ENCODE measurements at regions not wholly inside any gene's neighbourhood (a gene's known extent, or its start where the extent isn't known, plus 50 kb on each side); places are given as distances from the start of the nearest gene placed in this dataset.

- H3K4me3 ChIP-seq: no peak overlapping the region
- no peaks in the 10 kb centered on the region for H3K36me3 ChIP-seq
- TF ChIP-seq CTCF (IDR thresholded peaks at IDR 0.05; ENCODE audit: low read depth, low read length): no peak
- peaks cover 5% of the 10 kb centered on the region for H3K4me1 ChIP-seq (ENCODE audit: low read depth)
- peak in 1 of 2 donors; percentile 29 for DNase-seq (ENCODE audit: low read depth in 1 of 2, low spot score in 1 of 2)
- no peak overlapping the region for H3K27ac ChIP-seq
- H3K27me3 ChIP-seq: no peaks in the 10 kb centered on the region
- H3K9me3 ChIP-seq (ENCODE audit: low read depth): no peaks in the 10 kb centered on the region
These were observed 54.9 kb upstream of the SACS start for GRCh38 chr13:23488442-23488841.

- Histone ChIP-seq H3K27ac (no peak overlapping the region), H3K4me3 (no peak overlapping the region), H3K36me3 (no peaks in the 10 kb centered on the region), H3K4me1 (ENCODE audit: low read depth) (no peaks in the 10 kb centered on the region), H3K9me3 (ENCODE audit: low read depth) (no peaks in the 10 kb centered on the region), H3K27me3 (no peaks in the 10 kb centered on the region)
- DNase-seq (ENCODE audit: low read depth in 1 of 2, low spot score in 1 of 2): no peak
- TF ChIP-seq CTCF (IDR thresholded peaks at IDR 0.05; ENCODE audit: low read depth, low read length): no peak
These were observed 62.8 kb upstream of the SACS start for GRCh38 chr13:23496255-23496654.

- Histone ChIP-seq H3K36me3 (no peaks in the 10 kb centered on the region), H3K4me1 (ENCODE audit: low read depth) (no peaks in the 10 kb centered on the region), H3K27me3 (no peaks in the 10 kb centered on the region), H3K9me3 (ENCODE audit: low read depth) (no peaks in the 10 kb centered on the region), H3K4me3 (no peak overlapping the region), H3K27ac (no peak overlapping the region)
- DNase-seq (ENCODE audit: low read depth in 1 of 2, low spot score in 1 of 2): no peak
- no peak for TF ChIP-seq CTCF (IDR thresholded peaks at IDR 0.05; ENCODE audit: low read depth, low read length)
These were observed 63.7 kb upstream of the SACS start for GRCh38 chr13:23497191-23497590.

- Histone ChIP-seq H3K27ac (no peak overlapping the region), H3K9me3 (ENCODE audit: low read depth) (no peaks in the 10 kb centered on the region)
These were observed 67.3 kb upstream of the SACS start for GRCh38 chr13:23500849-23501248.

GRCh38 chr13:23504180-23504579, 66.0 kb upstream of the TNFRSF19 start:
- Histone ChIP-seq H3K9me3 (ENCODE audit: low read depth) (no peaks in the 10 kb centered on the region), H3K4me3 (no peak overlapping the region), H3K4me1 (ENCODE audit: low read depth) (peaks cover 30% of the 10 kb centered on the region), H3K27ac (no peak overlapping the region), H3K27me3 (no peaks in the 10 kb centered on the region), H3K36me3 (no peaks in the 10 kb centered on the region)
- no peak for DNase-seq (ENCODE audit: low read depth in 1 of 2, low spot score in 1 of 2)
- TF ChIP-seq CTCF (IDR thresholded peaks at IDR 0.05; ENCODE audit: low read depth, low read length): no peak

More at GRCh38 chr13:23500849-23501248, 67.3 kb upstream of the SACS start:
- Histone ChIP-seq H3K4me3 (no peak overlapping the region), H3K4me1 (ENCODE audit: low read depth) (peaks cover 14% of the 10 kb centered on the region), H3K36me3 (no peaks in the 10 kb centered on the region), H3K27me3 (no peaks in the 10 kb centered on the region)
- no peak for TF ChIP-seq CTCF (IDR thresholded peaks at IDR 0.05; ENCODE audit: low read depth, low read length)
- DNase-seq (ENCODE audit: low read depth in 1 of 2, low spot score in 1 of 2): peak in 1 of 2 donors; percentile 73

GRCh38 chr13:23505007-23505406, 65.2 kb upstream of the TNFRSF19 start:
- DNase-seq (ENCODE audit: low read depth in 1 of 2, low spot score in 1 of 2): peak in 1 of 2 donors; percentile 25
- H3K9me3 ChIP-seq (ENCODE audit: low read depth): no peaks in the 10 kb centered on the region
- no peaks in the 10 kb centered on the region for H3K36me3 ChIP-seq
- H3K27me3 ChIP-seq: no peaks in the 10 kb centered on the region
- no peak overlapping the region for H3K4me3 ChIP-seq
- peaks cover 30% of the 10 kb centered on the region for H3K4me1 ChIP-seq (ENCODE audit: low read depth)
- TF ChIP-seq CTCF (IDR thresholded peaks at IDR 0.05; ENCODE audit: low read depth, low read length): no peak
- H3K27ac ChIP-seq: no peak overlapping the region

Data from cardiac muscle cell (in vitro differentiated cells and primary cell).